ENCODE measurements at regions not wholly inside any gene's neighbourhood (a gene's known extent, or its start where the extent isn't known, plus 50 kb on each side); places are given as distances from the start of the nearest gene placed in this dataset.

DNA sequence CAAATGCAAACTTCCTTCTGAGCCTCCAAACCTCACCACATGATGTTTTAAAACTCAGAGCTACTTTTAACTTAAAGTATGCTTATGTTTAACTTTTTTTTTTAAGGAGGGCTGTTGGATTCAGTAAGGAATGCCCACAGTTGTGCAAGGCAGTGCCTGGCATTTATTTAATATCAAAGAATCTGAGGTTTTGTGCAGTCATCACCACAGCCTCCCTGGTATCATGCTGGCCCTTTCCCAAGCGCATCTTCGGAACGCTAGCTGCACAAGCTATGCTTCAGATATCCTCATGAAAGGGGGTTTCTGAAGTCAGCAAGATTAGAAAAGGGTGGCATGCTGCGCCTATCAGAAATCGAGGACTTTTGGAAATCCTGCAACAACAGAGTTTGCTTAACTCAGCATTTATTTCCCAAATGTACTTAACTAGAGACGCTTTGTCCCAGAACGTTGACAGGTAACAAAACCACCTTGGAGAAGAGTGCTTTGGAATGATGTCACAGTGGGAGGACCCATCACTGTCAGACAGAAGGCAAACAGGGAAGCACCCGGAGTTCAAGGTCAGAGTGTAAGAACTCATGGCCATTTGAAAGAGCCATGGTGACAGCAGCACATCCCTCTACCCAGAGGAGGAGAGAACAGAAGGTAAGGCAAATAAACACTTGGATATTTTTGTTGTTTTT is 120.2 kb upstream of the IGF1R start:
- no peak for TF ChIP-seq POLR2AphosphoS5 (IDR thresholded peaks at IDR 0.05; ENCODE audit: borderline replicate concordance, low read depth, low read length)
- no peak for TF ChIP-seq EZH2 (IDR thresholded peaks at IDR 0.05)
